Anterior cingulate cortex (tissue), 58 donors: ENCODE measurements at regions not wholly inside any gene's neighbourhood (a gene's known extent, or its start where the extent isn't known, plus 50 kb on each side); places are given as distances from the start of the nearest gene placed in this dataset.

Experiments
- DNase-seq, 58 donors: peaks; one replicate each; lab custom pipeline; 2025; lab: John Stamatoyannopoulos, UW

GRCh38 chr4:125433453-125433852 is 118.7 kb downstream of the FAT4 start:
- no peak for DNase-seq

- no peak for DNase-seq
Measured at GRCh38 chr4:125434136-125434535, 119.4 kb downstream of the FAT4 start.

GRCh38 chr4:125440814-125441213 is 126.1 kb downstream of the FAT4 start:
- DNase-seq, result no peak

- DNase-seq, result no peak
Measured at GRCh38 chr4:125444166-125444565, 129.4 kb downstream of the FAT4 start.

- DNase-seq, result no peak
Measured at GRCh38 chr4:125445525-125445924, 130.8 kb downstream of the FAT4 start.

GRCh38 chr4:125447551-125448290 is 133.0 kb downstream of the FAT4 start:
- DNase-seq, result no peak

- DNase-seq, result no peak
Measured at GRCh38 chr4:125456075-125456474, 141.3 kb downstream of the FAT4 start.

- no peak for DNase-seq
Measured at GRCh38 chr4:125459531-125459930, 144.8 kb downstream of the FAT4 start.

GRCh38 chr4:125461676-125462363 is 147.1 kb downstream of the FAT4 start:
- DNase-seq, result no peak

- DNase-seq, result no peak
Measured at GRCh38 chr4:125464146-125464545, 149.4 kb downstream of the FAT4 start.

GRCh38 chr4:125481334-125482045 is 166.7 kb downstream of the FAT4 start:
- no peak for DNase-seq

- DNase-seq, result no peak
Measured at GRCh38 chr4:125482822-125483221, 168.1 kb downstream of the FAT4 start.

- DNase-seq, result no peak
Measured at GRCh38 chr4:125483278-125483677, 168.5 kb downstream of the FAT4 start.

- DNase-seq, result no peak
Measured at GRCh38 chr4:125484912-125485311, 170.2 kb downstream of the FAT4 start.

- no peak for DNase-seq
Measured at GRCh38 chr4:125486351-125486750, 171.6 kb downstream of the FAT4 start.

GRCh38 chr4:125489952-125490690 is 175.4 kb downstream of the FAT4 start:
- no peak for DNase-seq

- no peak for DNase-seq
Measured at GRCh38 chr4:125492957-125493356, 178.2 kb downstream of the FAT4 start.

GRCh38 chr4:125497861-125498260 is 183.1 kb downstream of the FAT4 start:
- DNase-seq, result no peak

GRCh38 chr4:125498981-125499380 is 184.2 kb downstream of the FAT4 start:
- DNase-seq, result no peak

- no peak for DNase-seq
Measured at GRCh38 chr4:125501090-125501489, 186.3 kb downstream of the FAT4 start.

GRCh38 chr4:125501568-125501967 is 186.8 kb downstream of the FAT4 start:
- DNase-seq, result no peak
